SHP77 treated with DMSO at 0.1 percent for 48 hours (cell line): ENCODE measurements at regions not wholly inside any gene's neighbourhood (a gene's known extent, or its start where the extent isn't known, plus 50 kb on each side); places are given as distances from the start of the nearest gene placed in this dataset.
"Not testable (repeated sequence)": the region's sequence is repeated elsewhere in the genome, so short reads cannot be mapped to it uniquely, and the experiment has no call there.

ENCODE experiments used
- DNase-seq: peaks from one replicate; lab custom pipeline; 2025; lab: John Stamatoyannopoulos, UW

DNA sequence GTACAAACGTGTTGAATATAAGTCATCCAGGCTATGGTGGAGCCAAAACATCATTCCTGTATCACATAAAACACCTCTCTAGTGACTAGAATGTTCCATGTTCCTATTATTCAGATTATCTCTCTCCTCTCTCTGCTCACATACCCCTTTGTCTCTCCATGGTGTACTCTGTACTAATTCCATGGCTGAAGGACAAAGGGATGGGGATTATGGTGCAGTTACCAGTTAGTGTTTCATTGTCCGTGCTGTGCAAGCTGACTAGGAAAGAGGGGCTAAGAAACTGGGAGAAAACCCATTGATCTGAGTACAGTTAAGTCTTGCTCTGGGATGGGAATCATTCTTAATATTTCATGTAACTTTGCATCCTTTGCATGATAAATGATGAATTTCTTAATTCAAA lies 397.4 kb upstream of the NOX3 start:
- DNase-seq, result no peak

DNA sequence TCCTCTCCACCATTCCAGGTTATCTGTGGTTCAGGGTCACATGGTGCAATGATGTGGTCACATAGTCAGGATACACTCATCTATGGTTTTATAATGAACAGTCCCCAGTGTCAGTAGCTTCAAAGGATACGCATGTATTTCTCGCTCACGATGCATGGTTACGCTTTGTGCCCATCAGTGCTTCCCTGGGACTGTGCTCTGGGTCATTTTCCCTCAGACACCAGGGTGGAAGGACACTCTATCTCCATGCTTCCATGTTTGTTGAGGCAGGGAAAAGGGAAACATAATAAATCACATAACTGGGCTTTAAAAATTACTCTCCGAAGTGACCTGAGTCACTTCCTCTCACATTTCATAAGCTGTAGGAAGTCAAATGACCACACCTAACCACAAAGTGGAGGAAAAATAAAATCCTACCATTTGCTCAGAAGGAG lies 394.8 kb upstream of the NOX3 start:
- no peak for DNase-seq

DNA sequence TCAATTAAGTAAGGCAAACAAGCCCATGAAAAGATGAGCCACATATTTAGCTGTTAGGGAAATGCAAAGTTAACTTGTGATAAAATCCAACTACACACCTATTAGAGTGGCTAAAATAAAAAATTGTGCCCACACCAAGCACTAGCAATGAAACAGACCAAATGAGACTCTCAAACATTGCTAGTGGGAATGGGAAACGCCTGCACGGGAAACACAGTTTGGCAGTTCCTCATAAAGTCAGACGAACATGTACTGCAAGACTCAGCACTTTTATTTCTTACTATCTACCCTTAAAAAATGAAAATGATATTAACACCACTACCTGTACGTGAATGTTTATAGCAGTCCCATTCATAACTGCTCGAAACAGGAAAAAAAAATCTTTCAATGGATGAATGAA lies 392.1 kb upstream of the NOX3 start:
- no peak for DNase-seq

DNA sequence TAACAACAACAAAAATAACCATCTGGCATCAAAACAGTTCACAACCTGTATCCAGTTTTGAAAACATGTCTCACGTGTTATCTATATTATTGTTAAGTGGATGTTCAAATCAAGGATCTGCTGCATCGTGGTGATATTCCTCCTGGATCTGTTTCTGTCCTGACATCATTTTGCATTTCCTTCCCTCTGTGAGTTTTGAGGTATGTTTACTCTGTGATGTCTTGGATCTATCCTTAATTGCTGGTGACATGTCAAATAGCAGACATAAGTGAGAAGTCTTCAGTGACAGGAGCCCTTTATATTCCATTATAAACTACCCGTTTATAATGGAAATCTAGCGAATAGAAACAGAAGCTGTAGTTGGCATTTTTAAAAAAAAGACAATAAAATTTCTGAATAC lies 381.8 kb upstream of the NOX3 start:
- no peak for DNase-seq

GRCh38 chr6:155832596-155832995 lies 377.0 kb upstream of the NOX3 start:
- DNase-seq, result no peak

GRCh38 chr6:155830531-155830930 lies 374.9 kb upstream of the NOX3 start:
- no peak for DNase-seq

- DNase-seq, result no peak
Observed at GRCh38 chr6:155829646-155830045, 374.0 kb upstream of the NOX3 start.

GRCh38 chr6:155828989-155829388 lies 373.4 kb upstream of the NOX3 start:
- no peak for DNase-seq

- DNase-seq, result no peak
Observed at GRCh38 chr6:155818698-155819097, 363.1 kb upstream of the NOX3 start.

DNA sequence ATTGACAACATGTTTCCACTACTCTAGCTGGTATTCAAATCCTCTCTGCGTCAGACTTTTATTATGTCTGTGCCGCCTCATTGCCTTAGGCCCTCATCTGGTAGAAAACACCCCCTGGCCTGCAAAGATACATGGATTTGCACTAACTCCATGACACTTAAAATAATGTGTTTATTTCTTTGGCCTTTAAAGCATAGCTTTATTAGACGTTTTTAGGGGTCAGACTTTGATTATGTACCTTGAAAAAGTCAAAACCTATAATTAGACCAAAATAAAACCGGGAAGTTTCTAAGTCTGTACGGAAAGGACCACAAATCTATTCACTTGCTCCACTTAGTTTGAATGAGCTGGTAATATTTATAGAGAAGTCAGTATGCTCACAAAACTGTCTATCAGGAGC lies 357.9 kb upstream of the NOX3 start:
- no peak for DNase-seq

- DNase-seq, result no peak
Observed at GRCh38 chr6:155807243-155807642, 351.6 kb upstream of the NOX3 start.

DNA sequence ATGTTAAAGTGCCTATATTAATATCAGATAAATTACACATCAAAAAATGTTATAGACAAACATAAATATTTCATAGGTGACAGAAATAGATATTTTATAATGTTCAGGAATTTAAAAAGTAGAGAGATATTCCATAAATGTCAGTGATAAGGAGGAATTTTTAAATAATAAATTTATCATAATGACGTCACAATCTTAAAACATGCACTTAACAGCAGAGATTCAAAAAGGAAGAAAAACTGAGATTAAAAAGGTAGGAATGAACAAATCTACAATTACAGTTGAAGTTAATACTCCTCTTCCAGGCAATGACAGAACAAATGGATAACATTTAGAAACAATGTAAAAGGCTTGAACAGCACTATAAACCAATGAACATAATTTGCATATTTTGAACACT lies 345.4 kb upstream of the NOX3 start:
- DNase-seq, result no peak

DNA sequence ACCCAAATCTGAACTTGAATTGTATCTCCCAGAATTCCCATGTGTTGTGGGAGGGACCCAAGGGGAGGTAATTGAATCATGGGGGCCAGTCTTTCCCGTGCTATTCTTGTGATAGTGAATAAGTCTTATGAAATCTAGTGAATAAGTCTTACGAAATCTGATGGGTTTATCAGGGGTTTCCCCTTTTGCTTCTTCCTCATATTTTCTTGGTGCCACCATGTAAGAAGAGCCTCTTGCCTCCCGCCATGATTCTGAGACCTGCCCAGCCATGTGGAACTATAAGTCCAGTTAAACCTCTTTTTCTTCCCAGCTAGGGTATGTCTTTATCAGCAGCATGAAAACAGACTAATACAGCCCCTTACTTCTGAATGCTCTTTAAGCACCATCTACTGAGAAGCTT lies 343.2 kb upstream of the NOX3 start:
- not testable (repeated sequence) for DNase-seq

DNA sequence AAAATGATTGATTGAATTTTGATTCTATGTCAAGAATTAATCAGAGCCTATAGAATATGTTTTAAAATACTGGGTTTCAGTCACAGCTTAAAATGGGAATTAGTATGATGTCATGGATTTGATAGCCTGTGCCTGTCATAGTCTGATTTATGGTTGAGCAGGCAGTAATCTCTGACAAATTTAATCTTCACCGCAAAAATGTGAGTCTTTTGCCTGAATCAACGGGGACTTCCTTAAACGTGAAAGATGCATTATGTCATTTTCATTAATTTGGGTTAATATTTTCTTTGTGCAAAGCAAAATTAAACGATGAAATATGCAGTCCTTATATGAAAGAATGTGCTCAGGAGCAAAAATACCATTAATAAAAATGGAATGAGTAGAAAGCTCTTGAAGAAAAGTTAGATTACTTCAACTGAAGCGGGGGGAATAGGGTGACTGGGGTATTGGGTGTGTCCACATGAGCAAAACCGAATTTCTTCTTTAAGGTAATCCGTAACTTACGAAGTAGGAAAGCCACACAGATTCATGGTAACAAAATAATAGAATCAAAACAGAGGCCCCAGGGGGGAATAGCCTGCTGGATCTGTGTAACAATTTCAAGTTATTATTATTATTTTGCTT lies 339.6 kb upstream of the NOX3 start:
- DNase-seq, result no peak

GRCh38 chr6:155791891-155792290 lies 336.3 kb upstream of the NOX3 start:
- DNase-seq, result no peak

DNA sequence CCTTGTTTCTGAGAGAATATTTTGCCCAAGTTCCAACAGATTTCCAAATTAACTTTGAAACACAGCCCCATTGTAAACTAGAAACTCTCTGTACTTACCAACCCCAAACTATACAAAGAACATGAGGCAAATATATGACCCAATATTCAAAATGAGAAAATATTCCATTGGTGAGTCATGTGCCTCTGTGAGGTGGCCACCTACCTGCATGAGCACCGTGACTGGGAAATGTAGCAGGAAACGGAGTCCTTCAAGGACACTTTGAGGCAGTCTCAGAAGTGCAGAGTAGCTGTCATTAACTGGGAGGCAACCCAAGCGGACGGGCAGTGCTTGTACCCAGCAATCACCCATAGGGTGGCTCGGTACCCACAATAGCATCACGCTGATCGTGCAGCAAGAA lies 335.5 kb upstream of the NOX3 start:
- no peak for DNase-seq

GRCh38 chr6:155787168-155787567 lies 331.5 kb upstream of the NOX3 start:
- DNase-seq, result no peak

DNA sequence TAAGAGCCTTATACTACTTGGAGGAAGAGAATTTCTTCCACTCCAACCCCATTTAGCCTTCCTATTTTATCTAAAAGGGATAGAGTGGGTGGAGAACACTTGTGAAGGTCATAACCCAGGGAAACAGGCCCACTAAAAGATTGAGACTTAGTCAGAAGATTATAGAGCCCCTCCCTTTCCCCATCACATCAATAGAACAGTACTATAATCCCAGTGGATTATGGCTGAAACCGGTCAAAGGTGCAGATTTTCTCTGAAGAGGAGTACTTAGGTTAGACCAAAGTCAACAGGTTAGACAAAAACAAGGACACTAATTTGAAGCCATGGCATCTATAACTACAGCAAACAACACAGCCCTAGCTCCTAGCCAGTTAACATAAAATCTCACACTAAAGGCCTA lies 330.9 kb upstream of the NOX3 start:
- DNase-seq, result no peak

GRCh38 chr6:155782739-155783459 lies 327.3 kb upstream of the NOX3 start:
- DNase-seq, result no peak

DNA sequence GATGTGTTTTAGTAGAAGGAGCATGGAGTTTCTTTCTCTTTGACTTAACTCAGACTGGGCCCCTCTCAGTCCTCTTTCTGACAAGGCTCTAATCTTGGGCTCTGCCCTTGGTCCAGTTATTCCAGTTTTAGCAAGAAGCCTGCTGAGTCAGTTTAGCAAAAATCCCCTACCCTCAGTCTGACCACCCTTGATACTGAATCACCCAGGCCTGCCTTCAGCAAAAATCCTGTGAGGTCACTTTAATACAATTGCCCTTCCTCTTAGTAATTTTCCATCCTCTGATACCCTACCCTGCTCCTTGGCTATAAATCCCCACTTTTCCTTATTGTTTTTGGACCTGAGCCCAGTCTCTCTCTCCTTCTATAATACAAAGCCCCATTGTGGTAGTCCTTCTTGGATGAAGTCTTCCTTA lies 326.7 kb upstream of the NOX3 start:
- DNase-seq, result no peak

DNA sequence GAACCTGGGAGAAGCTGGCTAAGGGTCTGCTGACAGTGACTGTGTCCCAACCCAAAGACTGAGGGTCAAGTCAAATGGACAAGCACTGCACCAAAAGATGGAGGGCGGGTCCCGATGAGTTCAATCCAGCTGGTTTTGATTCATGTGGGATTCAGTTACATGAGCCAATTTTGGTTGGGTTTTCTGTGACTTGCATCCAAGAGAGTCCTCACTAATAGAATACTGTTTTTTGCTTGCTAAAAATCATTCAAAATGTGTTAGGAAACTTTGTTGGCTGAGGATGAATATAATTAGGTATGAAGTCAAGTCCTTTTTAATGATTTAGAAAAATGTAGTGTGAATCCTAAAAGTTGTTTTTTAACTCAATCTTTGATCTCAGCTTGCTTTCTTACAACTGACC lies 323.8 kb upstream of the NOX3 start:
- no peak for DNase-seq

GRCh38 chr6:155778336-155778735 lies 322.7 kb upstream of the NOX3 start:
- DNase-seq, result no peak

DNA sequence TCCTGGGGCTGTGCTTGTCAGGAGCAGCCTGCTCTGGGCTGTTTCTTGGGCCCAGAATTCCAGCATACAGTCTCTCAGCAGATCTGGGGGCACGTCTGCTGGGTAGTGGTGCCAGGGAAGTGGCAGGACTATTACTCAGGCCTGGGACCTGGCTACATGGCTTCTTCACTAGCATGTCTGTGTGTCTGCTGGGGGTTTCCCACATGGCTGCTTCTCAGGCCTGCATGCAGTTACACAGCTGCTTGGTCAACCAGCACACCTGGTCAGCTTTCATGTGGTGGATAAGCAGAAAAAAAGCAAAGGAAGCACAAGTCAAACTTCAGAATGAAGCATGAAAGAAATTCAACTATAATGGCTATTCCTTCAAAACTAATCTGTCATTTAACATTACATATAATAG lies 316.2 kb upstream of the NOX3 start:
- no peak for DNase-seq

GRCh38 chr6:155770856-155771255 lies 315.2 kb upstream of the NOX3 start:
- DNase-seq, result no peak
